HG03095 (cell line): ENCODE measurements at regions not wholly inside any gene's neighbourhood (a gene's known extent, or its start where the extent isn't known, plus 50 kb on each side); places are given as distances from the start of the nearest gene placed in this dataset.

ENCODE experiments used
- ATAC-seq: cut with Tn5 transposase; IDR thresholded peaks from one replicate; pipeline ENCODE4 v1.9.1; 2021; ENCODE audit warnings: moderate library complexity; ENCODE audit not compliant: unreplicated experiment

DNA sequence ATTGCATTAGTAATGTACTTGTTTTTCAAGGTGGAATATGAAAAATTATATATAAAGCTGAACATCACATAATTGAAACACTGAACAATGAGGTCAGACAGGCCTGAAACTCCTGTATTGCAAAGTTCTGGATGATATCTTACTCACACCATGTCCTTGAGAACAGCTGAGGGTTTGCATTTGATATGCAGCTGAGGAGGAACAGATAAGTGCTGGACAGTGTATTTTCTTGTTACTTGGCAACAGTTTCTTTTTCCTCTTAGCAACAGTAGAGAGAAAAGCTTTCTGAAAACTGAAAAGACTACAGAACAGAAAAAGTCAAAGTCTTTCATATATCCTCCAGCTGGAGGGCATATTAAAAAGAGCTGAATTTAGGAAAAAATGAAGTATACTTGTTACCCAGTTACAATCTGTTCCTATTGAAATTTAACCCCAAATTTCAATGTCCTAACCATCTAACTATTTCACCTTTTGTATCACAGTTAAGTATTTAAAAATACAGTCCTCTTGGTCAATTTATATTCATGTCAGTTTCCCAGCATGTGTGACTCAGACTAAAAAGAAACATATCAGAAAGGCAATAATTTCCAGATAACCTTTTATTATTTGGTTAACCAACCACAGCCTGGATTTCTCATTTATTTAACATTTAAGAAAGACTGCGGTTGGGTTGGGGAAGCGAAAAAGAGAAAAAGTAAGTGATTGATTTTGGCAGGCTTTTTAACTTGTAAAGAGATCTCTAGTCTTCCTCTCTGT lies 733.0 kb upstream of the DPPA4 start:
- ATAC-seq: no peak

GRCh38 chr3:110074095-110074494 lies 736.7 kb upstream of the DPPA4 start:
- no peak for ATAC-seq

- no peak for ATAC-seq
Observed at GRCh38 chr3:110077093-110077492, 739.7 kb upstream of the DPPA4 start.

- no peak for ATAC-seq
Observed at GRCh38 chr3:110093411-110093810, 756.1 kb upstream of the DPPA4 start.

DNA sequence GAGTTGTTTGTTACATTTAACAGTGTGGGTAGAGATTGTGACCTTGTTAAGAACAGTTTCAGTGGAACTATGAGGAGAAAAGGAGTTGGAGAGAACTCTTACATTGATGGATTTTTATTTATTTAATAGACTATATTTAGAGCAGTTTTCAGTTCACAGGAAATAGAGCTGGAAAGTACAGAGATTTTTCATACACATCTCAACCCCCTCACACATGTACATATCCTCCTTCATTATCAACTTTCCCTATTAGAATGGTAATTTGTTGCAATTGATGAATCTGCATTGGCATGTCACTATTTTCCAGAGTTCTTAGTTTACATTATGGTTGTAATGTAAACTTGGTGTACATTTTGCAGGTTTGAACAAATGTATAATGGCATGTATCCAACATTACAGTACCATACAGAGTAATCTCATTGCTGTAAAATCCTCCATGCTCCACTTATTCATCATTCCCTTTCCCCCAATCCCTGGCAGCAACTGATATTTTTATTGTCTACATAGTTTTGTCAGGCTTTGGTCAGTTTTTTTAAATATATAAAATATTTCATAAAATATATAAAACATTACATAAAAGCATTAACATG lies 756.6 kb upstream of the DPPA4 start:
- no peak for ATAC-seq

GRCh38 chr3:110099711-110100110 lies 762.4 kb upstream of the DPPA4 start:
- ATAC-seq: no peak

GRCh38 chr3:110101361-110101760 lies 764.0 kb upstream of the DPPA4 start:
- no peak for ATAC-seq

DNA sequence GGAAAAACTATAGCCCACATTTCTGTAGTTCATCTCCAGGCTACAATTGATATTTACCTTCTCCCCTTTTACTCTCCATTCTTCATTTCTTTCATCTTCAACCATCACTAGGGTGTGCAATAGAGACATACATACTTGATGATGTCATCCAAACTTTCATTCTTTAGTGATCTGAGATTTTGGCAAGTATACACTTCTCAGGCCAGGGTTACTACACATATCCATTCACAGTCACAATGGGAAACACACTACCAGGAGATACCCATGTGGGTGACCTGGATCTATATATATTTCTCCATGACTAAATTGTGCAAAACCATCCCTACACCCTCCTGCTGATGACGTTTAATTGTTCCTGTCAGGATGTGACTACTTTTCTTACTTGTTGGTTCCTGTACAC lies 769.5 kb upstream of the DPPA4 start:
- ATAC-seq: no peak

DNA sequence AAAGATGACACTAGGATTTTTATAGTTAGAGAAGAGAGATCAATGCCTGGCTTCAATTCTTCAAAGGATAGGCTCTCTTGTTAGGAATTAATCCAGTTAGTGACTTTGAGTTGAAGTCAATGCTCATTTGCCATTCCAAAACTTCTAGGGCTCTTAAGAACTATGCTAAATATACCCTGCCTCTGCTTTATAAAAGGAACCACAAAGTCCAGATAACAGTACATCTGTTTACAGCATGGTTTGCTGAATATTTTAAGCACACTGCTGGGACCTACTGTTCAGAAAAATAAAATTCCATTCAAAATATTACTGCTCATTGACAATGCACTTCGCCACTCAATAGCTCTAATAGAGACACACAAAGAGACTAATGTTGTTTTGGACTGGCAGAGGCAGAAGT lies 786.6 kb upstream of the DPPA4 start:
- no peak for ATAC-seq

DNA sequence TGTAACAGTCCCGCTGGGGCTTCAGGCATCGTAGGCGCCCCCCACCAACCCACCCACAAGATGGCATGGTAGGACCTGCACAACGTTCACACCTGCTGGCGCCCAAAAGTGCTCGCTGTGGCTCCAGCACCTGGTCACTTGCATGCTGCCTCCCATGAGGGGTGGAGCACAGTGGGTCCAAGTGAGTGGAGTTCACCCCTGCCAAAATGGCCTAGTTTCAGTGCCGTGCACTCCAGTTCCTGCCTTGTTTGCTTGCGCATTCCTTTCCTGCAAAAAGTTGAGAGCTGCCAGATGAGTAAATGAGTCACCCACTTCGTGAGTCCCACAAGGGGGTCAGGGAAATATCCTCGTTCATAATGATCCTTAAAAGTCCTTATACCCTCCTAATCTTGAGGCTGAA lies 788.7 kb upstream of the DPPA4 start:
- no peak for ATAC-seq

DNA sequence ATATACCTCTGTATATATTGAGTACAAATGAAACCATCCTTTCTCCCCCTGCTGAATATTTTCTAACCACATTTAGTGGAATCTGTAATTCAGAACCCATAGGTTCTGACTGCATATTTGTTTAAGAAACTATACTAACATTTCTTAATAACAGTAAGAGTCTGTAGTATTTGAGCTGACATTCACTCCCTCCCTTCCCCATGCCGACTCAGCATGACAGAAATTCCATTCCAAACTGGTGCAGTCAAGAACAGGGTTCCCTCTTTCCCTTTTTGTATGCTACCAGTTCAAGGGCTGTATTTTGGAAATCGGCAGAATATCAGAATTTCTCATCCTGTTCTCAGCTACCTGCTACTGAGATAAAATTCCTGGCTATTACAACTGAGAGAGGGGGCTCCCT lies 796.6 kb upstream of the DPPA4 start:
- no peak for ATAC-seq

- no peak for ATAC-seq
Observed at GRCh38 chr3:110139048-110139447, 801.7 kb upstream of the DPPA4 start.

GRCh38 chr3:110139821-110140220 lies 802.5 kb upstream of the DPPA4 start:
- ATAC-seq: no peak

DNA sequence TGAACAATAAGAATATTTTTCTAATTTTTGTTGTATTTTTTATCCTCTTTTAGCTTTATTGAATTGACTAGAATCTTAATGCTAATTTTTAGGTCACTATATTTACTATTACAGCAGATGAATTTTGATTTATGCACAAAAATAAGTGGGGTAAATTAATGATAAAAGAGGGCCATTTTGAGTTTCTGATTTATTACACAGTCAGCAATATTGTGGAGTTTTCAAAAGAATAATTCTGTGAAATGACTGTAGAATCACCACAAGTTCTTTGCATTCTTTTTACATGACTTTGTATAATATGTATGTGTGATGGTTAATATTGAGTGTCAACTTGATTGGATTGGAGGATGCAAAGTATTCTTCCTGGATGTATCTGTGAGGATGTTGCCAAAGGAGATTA lies 812.4 kb upstream of the DPPA4 start:
- no peak for ATAC-seq

GRCh38 chr3:110157221-110157620 lies 819.9 kb upstream of the DPPA4 start:
- ATAC-seq: no peak

GRCh38 chr3:110164632-110165369 lies 827.5 kb upstream of the DPPA4 start:
- no peak for ATAC-seq

DNA sequence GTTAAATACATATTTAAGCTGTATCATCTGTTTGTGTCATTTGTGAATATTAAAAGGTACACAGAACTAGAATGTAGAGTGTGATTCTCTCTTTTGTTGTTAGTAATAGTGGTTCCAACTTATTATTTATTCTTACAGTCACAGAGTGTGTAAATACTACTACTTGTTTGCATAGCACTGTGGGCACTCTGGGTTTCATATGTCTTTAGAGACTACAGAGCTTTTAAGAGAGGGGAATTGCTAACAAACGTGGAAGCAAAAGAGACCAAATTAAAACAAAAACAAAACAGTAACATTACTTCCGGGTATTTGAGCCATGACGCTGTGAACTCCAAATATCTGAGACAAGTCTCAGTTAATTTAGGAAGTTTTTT lies 828.0 kb upstream of the DPPA4 start:
- ATAC-seq: no peak

GRCh38 chr3:110165753-110166152 lies 828.4 kb upstream of the DPPA4 start:
- ATAC-seq: no peak

GRCh38 chr3:110166791-110167190 lies 829.4 kb upstream of the DPPA4 start:
- ATAC-seq: no peak

DNA sequence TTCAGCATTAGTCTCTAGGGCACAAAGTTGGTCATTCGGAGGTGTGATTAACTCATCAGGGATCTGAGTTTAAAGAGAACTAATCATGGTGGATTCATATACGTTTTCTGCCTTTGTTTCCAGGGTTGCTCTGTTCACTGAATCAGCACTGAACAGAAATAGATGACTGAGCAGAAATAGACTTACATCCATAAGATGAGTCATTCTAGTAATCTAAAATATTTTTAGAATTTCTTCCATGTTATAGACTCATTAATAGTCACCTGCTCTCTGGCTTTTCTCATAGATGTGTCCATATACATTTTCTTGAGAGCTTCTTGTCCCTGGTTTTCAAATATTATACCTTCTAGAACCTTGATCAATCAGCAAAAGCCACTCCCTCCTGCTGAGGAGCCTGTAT lies 837.6 kb upstream of the DPPA4 start:
- no peak for ATAC-seq

- ATAC-seq: no peak
Observed at GRCh38 chr3:110178965-110179364, 841.6 kb upstream of the DPPA4 start.

GRCh38 chr3:110180733-110181132 lies 843.4 kb upstream of the DPPA4 start:
- no peak for ATAC-seq
